T47D (cell line): ENCODE measurements at regions not wholly inside any gene's neighbourhood (a gene's known extent, or its start where the extent isn't known, plus 50 kb on each side); places are given as distances from the start of the nearest gene placed in this dataset.

Experiments used
- DNase-seq, 2 experiments: peaks; one replicate each; pipeline versions ENCODE4 v3.0.0 to v3.0.0-alpha.2; 2011 to 2012; ENCODE audit warnings: low read depth in 1 of 2, low spot score in 1 of 2
- JUND ChIP-seq: IDR thresholded peaks from 2 replicates; pipeline ENCODE4 v1.6.1; 2012; ENCODE audit warnings: low read depth
- in situ Hi-C: cut with HindIII; loops from 2 replicates; pipeline ENCODE4 v1.10.0; 2016; ENCODE audit warnings: low sequenced_read_pairs, low pct_unique_long_range_greater_than_20kb

GRCh38 chr7:101693498-101694091 lies 64.5 kb upstream of the MYL10 start:
- in situ Hi-C loops = no loop called here
- no peak for DNase-seq
- TF ChIP-seq JUND = no peak

- DNase-seq = no peak
- TF ChIP-seq JUND = no peak
- in situ Hi-C loops = no loop called here
Measured at GRCh38 chr7:101698964-101699363, 69.9 kb upstream of the MYL10 start.

GRCh38 chr7:101699399-101699798 lies 70.3 kb upstream of the MYL10 start:
- DNase-seq = no peak
- TF ChIP-seq JUND = no peak
- in situ Hi-C loops = no loop called here

GRCh38 chr7:101699881-101700823 lies 71.1 kb upstream of the MYL10 start:
- in situ Hi-C loops = no loop called here
- peak; percentile 37 to 60 for DNase-seq

GRCh38 chr7:101701153-101701794 lies 72.2 kb upstream of the MYL10 start:
- no peak for TF ChIP-seq JUND
- in situ Hi-C loops = no loop called here
- no peak for DNase-seq

More at GRCh38 chr7:101699881-101700823, 71.1 kb upstream of the MYL10 start:
- no peak for TF ChIP-seq JUND

GRCh38 chr7:101702362-101702850 lies 73.3 kb upstream of the MYL10 start:
- in situ Hi-C loops = no loop called here
- TF ChIP-seq JUND = no peak
- DNase-seq = peak; percentile 29 to 51

GRCh38 chr7:101705331-101705730 lies 76.2 kb upstream of the MYL10 start:
- no peak for DNase-seq
- no peak for TF ChIP-seq JUND
- in situ Hi-C loops = no loop called here

GRCh38 chr7:101707587-101707986 lies 78.5 kb upstream of the MYL10 start:
- in situ Hi-C loops = no loop called here
- no peak for TF ChIP-seq JUND
- DNase-seq = no peak

GRCh38 chr7:101708223-101708622 lies 79.1 kb upstream of the MYL10 start:
- in situ Hi-C loops = no loop called here
- no peak for TF ChIP-seq JUND
- no peak for DNase-seq

GRCh38 chr7:101712652-101713051 lies 83.6 kb upstream of the MYL10 start:
- no peak for DNase-seq
- no peak for TF ChIP-seq JUND
- in situ Hi-C loops = no loop called here

- DNase-seq = no peak
- no peak for TF ChIP-seq JUND
- in situ Hi-C loops = no loop called here
Measured at GRCh38 chr7:101714097-101714496, 85.0 kb upstream of the MYL10 start.

- TF ChIP-seq JUND = no peak
- DNase-seq = no peak
- in situ Hi-C loops = no loop called here
Measured at GRCh38 chr7:101717628-101718357, 88.7 kb upstream of the MYL10 start.
